PC-3 (cell line): ENCODE measurements at regions not wholly inside any gene's neighbourhood (a gene's known extent, or its start where the extent isn't known, plus 50 kb on each side); places are given as distances from the start of the nearest gene placed in this dataset.

Experiments used
- CTCF ChIP-seq: fragments of 300-600 bp; sonication (generic); conservative IDR thresholded peaks from 2 replicates; pipeline ENCODE4 v1.5.1; 2017; ENCODE audit warnings: antibody characterized with exemption, low read depth, mild to moderate bottlenecking, low read length
- EZH2 ChIP-seq: fragments of 300-600 bp; sonication (generic); IDR thresholded peaks from one replicate; pipeline ENCODE4 v1.6.1; 2017; ENCODE audit warnings: antibody characterized with exemption, mild to moderate bottlenecking, low read length; ENCODE audit not compliant: unreplicated experiment
- EZH2phosphoT487 ChIP-seq: fragments of 300-600 bp; sonication (generic); IDR thresholded peaks from 2 replicates; pipeline ENCODE4 v1.6.1; 2018; ENCODE audit warnings: mild to moderate bottlenecking, antibody characterized with exemption, low read length, borderline replicate concordance

GRCh38 chr4:62822306-62822705 lies 1586.9 kb downstream of the TECRL start:
- no peak for TF ChIP-seq CTCF
- no peak for TF ChIP-seq EZH2phosphoT487
- no peak for TF ChIP-seq EZH2
